ENCODE measurements at regions not wholly inside any gene's neighbourhood (a gene's known extent, or its start where the extent isn't known, plus 50 kb on each side); places are given as distances from the start of the nearest gene placed in this dataset.

DNA sequence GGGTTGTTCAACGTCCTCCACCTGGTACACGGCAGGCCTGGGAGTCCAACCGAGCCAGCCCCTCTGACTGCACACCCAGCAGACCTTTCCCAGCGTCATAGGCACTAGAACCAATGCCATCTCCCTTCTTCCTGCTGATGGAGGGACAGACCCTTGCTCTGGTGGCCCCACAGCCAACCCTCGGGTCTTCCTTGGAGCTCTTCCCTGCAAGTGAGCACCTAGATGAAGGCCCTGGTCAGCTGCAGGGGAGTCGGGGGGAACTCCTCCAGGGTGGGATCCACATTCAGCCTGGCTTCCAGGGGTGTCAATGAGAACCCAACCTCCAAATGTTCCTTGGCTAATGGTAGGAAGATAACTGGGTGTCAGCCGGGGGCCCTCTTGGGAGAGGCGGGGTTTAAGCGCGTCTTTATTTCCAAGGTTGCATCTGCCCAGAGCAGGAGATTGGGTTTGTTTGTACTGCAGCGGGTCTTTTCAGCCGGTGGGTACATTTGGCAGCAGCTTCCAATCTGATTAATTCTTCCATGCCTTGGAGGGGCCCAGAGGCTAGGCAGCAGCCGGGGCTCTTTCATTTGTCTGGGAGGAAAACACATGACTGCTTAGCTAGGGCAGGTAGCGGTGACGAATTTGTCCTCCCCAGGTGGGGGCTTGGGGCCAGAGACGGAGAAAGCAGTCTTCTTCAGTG lies 56.0 kb upstream of the SHISAL1 start:
- DNase-seq (ENCODE audit: low spot score): no peak

DNA sequence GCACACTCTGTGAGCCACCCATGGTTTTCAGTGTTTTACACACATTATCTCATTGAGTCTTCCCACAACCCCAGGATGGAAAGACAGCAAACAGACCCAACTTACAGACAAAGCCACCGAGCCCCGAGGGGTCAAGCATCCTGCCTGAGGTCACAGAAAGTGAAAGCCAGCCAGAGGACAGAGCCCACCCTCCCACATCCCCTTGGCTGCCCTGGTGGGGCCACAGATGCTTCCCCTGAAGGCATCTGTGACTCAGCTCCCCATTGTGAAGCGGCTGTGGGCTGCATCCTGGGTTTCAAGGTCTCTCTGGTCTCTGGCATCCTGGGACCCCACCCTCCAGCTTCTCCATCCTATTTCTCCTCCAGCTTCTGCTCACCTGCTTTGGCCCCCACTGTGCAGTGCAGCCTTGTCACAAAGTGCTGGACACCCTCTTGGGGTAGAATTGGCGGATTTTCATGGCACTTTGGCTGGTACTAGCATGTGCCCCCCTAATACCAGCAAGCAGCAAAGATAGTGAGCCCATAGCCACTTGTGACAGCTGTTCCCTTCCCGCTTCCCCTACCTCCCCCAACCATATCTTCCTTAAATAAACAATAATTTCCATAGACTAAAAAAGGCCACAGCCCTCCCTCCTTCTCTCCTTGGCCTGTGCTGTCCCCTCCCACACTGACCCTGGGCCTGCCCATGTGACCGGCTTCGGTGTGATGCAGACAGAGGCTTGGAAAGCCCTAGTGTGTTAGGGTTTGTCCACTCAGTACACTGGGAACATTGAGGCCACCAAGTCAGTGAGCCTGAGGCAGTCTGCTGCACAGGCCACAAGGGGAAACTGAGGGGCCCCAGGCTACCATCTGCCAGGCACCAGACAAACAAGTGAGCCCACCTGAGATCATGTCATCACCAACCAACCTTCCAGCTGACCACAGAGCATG lies 53.9 kb upstream of the SHISAL1 start:
- no peak for DNase-seq (ENCODE audit: low spot score)

DNA sequence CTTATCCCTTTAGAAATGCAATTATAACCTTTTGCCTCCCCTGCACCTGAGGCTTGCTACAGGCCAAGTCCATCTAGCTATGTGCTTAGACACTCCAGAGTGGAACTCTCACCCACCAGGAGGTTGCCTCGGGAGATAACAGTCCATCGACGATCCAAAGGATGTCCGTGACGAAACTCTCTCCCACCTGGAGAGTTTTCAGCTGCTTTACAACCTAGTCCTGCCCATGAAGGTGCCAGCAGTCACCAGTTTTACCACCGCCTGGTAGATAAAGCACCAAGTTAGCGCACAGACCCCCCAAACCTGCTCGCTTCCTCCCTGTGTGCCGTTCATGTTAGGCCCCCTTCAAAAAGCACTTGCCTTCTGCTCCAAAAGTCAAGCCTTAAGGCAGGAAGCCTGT lies 53.1 kb upstream of the SHISAL1 start:
- DNase-seq (ENCODE audit: low spot score): no peak

- DNase-seq (ENCODE audit: low spot score): no peak
These were observed 52.4 kb upstream of the SHISAL1 start for GRCh38 chr22:44365191-44365590.

DNA sequence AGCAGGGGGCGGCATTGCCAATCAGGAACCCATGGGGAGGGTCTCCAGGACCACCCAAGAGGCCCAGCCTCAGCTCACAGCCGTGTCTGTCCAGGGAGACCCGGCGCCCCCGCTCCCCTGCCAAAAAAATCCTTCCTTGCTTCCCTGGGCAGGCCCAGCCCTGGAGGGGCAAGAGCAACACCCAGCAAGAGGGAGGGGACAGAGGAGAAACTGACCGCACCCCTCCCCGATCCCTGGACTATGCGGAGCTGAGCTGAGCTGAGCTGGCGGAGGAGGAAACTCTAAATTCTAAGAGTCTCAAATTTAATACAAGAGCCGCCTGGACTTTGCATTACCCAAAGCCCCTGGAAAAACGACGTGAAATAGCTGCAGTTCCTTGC lies 52.0 kb upstream of the SHISAL1 start:
- DNase-seq (ENCODE audit: low spot score): no peak

GRCh38 chr22:44363980-44364750 lies 51.4 kb upstream of the SHISAL1 start:
- DNase-seq (ENCODE audit: low spot score): no peak

DNA sequence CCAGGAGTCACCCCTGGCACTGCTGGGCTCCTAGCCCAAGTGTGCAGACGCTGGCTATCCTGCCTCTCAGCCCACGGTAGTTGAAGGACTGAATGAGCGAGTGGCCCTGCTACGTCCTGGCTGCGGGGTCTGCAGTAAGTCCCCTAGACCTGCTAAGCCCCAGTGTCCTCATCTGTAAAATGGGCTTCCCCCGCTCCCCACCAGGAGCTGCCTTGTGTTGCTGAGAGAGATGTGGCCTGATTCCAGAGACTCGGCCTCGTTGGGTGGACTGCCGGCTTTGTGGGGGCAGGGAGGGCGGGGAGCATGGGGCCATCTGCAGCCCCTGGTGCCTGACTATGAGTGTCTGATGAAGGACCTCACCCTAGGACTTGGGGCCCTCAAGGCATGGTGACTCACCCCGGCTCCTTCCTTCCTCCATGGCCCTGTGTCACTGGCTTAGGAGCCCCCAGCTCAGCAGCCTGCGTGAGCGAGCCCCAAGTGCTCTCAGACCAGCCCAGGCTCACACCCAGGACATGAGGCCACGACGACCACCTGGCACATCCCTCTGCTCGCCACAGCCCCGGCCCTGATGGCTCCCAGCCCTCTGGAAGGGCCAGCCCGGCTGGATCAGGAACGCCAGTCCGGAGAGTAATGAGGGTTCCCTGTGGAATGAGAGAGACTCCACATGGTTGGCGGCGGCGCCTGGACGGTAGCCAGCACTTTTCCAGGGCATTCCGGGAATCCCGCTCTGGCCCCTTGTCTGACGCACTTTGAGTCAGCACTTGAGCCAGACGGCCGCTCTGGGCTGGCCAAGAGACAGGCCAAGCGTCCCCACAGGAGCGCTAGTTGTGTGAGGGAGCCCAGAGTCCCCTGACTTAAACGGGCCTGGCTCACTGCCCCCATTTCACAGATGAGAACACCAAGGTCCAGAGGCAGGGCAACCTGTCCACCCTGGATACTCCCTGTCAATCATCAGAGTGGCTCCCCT lies 50.5 kb upstream of the SHISAL1 start:
- DNase-seq (ENCODE audit: low spot score): peak; percentile 94

DNA sequence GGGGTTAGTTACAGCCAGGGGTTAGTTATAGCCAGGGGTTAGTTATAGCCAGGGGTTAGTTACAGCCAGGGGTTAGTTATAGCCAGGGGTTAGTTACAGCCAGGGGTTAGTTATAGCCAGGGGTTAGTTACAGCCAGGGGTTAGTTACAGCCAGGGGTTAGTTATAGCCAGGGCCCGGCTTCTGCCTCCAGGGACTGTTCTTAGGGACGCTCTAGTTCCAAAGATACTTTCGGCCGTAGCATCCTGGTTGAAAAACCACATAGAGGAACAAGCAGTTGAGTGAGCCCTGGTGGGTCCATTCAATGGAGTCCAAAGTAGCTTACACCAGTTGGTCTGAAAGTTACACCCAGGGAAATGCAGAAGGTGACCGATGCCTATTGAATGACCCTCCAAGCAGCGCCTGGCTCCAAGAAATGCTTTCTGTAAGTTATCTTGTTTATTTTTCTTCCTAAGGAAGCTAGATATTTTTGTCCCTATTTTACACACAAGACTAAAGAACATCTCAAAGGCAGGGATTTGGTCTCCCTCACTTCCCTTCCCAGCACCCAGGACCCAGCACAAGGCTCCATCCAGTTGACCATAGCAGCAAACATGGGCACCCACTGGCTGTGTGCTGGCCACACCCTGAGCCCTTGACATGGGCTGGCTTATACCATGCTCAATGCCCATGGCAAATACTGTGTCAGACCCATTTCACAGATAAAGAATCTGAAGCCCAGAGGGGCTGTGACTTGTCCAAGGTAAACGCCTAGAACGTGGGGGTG lies 49.7 kb upstream of the SHISAL1 start:
- no peak for DNase-seq (ENCODE audit: low spot score)
